IPS-18a (cell line): ENCODE measurements at regions not wholly inside any gene's neighbourhood (a gene's known extent, or its start where the extent isn't known, plus 50 kb on each side); places are given as distances from the start of the nearest gene placed in this dataset.

ENCODE experiments used
- H3K27ac ChIP-seq: one replicate; pipeline ENCODE4 v1.5.1; 2013; ENCODE audit warnings: low read length
- H3K27me3 ChIP-seq: one replicate; pipeline ENCODE4 v1.6.1; 2013; ENCODE audit warnings: mild to moderate bottlenecking, low read length; ENCODE audit not compliant: control insufficient read depth, insufficient read depth
- H3K36me3 ChIP-seq: one replicate; pipeline ENCODE4 v1.6.1; 2013; ENCODE audit warnings: low read depth, low read length; ENCODE audit not compliant: control insufficient read depth
- H3K4me1 ChIP-seq: one replicate; pipeline ENCODE4 v1.6.1; 2013; ENCODE audit warnings: low read depth, low read length; ENCODE audit not compliant: control insufficient read depth
- H3K4me3 ChIP-seq: one replicate; pipeline ENCODE4 v1.5.1; 2013; ENCODE audit warnings: low read length
- H3K9ac ChIP-seq: one replicate; pipeline ENCODE4 v1.6.1; 2013; ENCODE audit warnings: mild to moderate bottlenecking, low read length, moderate library complexity
- H3K9me3 ChIP-seq: one replicate; pipeline ENCODE4 v1.6.1; 2013; ENCODE audit warnings: low read depth, low read length; ENCODE audit not compliant: control insufficient read depth

- Histone ChIP-seq H3K4me1 (no peaks in the 10 kb centered on the region), H3K9ac (no peak overlapping the region), H3K4me3 (no peak overlapping the region), H3K27me3 (no peaks in the 10 kb centered on the region), H3K27ac (no peak overlapping the region), H3K36me3 (no peaks in the 10 kb centered on the region), H3K9me3 (no peaks in the 10 kb centered on the region)
These were observed 343.8 kb downstream of the RPRM start for GRCh38 chr2:153134725-153135124.

DNA sequence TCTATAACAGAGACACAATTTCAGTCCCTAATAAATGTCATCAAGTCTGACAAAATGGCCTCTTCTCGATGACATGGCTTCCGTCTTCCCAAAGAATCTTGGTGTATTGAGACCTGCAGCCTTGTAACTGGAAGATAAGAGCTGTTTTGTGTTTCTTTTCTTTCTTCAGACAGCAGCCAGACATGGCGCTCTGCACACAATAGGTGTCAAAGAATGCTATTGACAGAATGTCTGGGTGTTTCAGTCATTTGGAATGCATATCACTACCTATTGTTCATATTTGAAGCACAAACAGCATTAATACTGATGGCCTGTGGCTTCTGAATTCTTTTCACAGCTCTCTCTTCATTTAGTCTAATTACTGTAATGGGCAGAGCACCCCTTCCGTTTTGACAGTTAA, 344.8 kb downstream of the RPRM start:
- H3K27me3 ChIP-seq: no peaks in the 10 kb centered on the region
- no peak overlapping the region for H3K9ac ChIP-seq
- H3K9me3 ChIP-seq: no peaks in the 10 kb centered on the region
- no peaks in the 10 kb centered on the region for H3K36me3 ChIP-seq
- H3K4me3 ChIP-seq: no peak overlapping the region
- H3K4me1 ChIP-seq: no peaks in the 10 kb centered on the region
- H3K27ac ChIP-seq: no peak overlapping the region

GRCh38 chr2:153132418-153132817, 346.1 kb downstream of the RPRM start:
- Histone ChIP-seq H3K27ac (no peak overlapping the region), H3K9ac (no peak overlapping the region), H3K36me3 (no peaks in the 10 kb centered on the region), H3K9me3 (no peaks in the 10 kb centered on the region), H3K27me3 (no peaks in the 10 kb centered on the region), H3K4me1 (no peaks in the 10 kb centered on the region), H3K4me3 (no peak overlapping the region)

DNA sequence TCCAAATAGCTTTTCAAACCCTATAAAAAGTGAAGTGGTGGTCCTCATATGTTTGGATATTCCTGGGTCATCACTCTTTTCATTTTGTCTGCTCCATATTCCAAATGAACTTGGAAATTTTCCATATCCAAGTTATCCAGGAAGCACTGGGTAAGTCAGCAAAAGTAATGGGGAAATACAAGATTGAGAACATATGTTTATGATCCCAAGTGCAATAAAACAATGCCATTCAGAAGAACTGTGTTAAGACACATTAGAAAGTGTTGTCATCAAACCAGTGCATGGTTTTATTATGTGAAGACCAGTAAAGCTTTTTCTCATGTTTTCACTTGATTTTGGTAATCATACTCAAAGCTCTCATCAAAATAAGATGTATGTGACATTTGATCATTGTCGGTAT, 363.4 kb downstream of the RPRM start:
- H3K36me3 ChIP-seq: no peaks in the 10 kb centered on the region
- no peak overlapping the region for H3K27ac ChIP-seq
- H3K9me3 ChIP-seq: no peaks in the 10 kb centered on the region
- H3K27me3 ChIP-seq: no peaks in the 10 kb centered on the region
- H3K4me1 ChIP-seq: no peaks in the 10 kb centered on the region
- no peak overlapping the region for H3K9ac ChIP-seq
- H3K4me3 ChIP-seq: no peak overlapping the region

DNA sequence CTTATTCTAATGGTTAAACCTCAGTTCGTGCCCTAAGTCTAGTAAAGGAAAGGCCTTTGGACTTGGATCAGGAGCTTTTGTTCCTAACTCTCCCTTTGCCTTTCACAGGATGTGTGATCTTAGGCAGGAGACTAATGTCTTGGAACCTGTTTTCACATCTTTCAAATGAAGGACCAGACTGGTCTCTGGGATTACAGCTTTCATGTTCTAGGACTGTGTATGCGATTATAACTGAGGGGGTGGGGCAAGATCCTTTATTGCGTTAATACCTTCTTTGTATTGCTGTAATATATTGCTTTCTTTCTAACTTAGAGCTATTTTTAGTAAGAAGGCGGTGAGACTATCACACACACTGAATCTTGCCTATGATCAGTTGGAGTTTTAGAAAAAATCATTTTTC, 368.1 kb downstream of the RPRM start:
- no peak overlapping the region for H3K4me3 ChIP-seq
- no peaks in the 10 kb centered on the region for H3K4me1 ChIP-seq
- no peaks in the 10 kb centered on the region for H3K36me3 ChIP-seq
- H3K27me3 ChIP-seq: no peaks in the 10 kb centered on the region
- H3K9me3 ChIP-seq: no peaks in the 10 kb centered on the region
- H3K27ac ChIP-seq: no peak overlapping the region
- no peak overlapping the region for H3K9ac ChIP-seq

- no peak overlapping the region for H3K9ac ChIP-seq
- H3K4me1 ChIP-seq: no peaks in the 10 kb centered on the region
These were observed 368.8 kb downstream of the RPRM start for GRCh38 chr2:153109793-153110192.

DNA sequence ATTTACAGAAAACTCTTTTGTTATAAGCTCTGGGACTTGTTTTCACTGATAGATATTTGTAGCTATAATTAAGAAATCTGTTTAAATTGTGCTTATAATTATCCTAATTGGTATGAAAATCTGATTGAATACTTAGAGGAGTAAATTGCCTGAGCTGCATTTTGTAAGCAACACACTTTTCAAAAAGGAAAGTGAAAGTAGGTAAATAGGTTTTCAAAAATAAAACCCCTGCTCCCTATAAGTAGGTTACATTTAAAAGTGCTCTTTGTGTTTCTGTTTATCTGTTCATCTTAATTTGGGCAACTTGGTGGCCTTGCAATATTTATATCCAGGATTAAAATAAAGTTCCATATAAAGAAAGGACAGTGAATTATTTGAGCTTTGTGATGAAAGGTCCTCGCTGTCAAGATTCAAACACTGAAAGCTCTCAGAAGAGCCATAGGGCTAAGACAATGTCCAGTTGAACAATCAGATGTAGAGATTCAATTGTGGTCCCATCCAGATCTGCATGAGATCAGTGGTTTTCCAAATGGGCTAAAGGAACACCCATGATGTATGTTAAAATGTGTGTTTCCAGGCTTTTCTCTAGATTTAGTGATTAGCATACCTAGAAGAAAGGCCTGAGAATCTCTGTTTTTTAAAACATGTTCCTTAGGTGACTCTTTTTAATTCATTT, 371.6 kb downstream of the RPRM start:
- Histone ChIP-seq H3K4me1 (no peaks in the 10 kb centered on the region), H3K9ac (no peak overlapping the region), H3K27me3 (no peaks in the 10 kb centered on the region), H3K9me3 (no peaks in the 10 kb centered on the region), H3K27ac (no peak overlapping the region), H3K4me3 (no peak overlapping the region), H3K36me3 (no peaks in the 10 kb centered on the region)

More at GRCh38 chr2:153109793-153110192, 368.8 kb downstream of the RPRM start:
- H3K4me3 ChIP-seq: no peak overlapping the region
- no peaks in the 10 kb centered on the region for H3K27me3 ChIP-seq
- no peaks in the 10 kb centered on the region for H3K9me3 ChIP-seq
- H3K36me3 ChIP-seq: no peaks in the 10 kb centered on the region
- no peak overlapping the region for H3K27ac ChIP-seq

GRCh38 chr2:153105829-153106578, 372.6 kb downstream of the RPRM start:
- Histone ChIP-seq H3K4me3 (no peak overlapping the region), H3K27me3 (no peaks in the 10 kb centered on the region), H3K9me3 (no peaks in the 10 kb centered on the region), H3K36me3 (no peaks in the 10 kb centered on the region), H3K9ac (no peak overlapping the region), H3K27ac (no peak overlapping the region), H3K4me1 (no peaks in the 10 kb centered on the region)

- Histone ChIP-seq H3K27me3 (no peaks in the 10 kb centered on the region), H3K4me1 (no peaks in the 10 kb centered on the region), H3K4me3 (no peak overlapping the region), H3K36me3 (no peaks in the 10 kb centered on the region), H3K9me3 (peaks cover 3% of the 10 kb centered on the region), H3K27ac (no peak overlapping the region), H3K9ac (no peak overlapping the region)
These were observed 377.4 kb downstream of the RPRM start for GRCh38 chr2:153101187-153101586.

DNA sequence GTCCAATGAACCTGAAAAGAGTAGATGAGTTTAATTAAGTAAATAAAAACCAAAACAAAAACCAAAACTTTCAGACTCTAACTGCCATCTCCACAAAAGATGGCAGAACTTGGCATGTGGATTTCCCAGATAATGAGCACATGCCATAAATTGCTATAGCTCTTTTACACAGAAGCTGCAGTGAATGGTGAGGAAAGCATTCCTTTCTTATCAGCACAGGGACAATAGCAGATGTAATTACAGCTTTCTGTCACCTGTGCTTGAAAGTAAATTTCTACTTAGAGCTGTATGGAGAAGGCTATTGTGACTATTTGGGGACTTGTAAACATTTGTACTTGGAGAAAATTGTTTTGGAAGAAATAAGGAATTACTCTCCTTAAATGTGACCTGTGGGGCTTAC, 378.4 kb downstream of the RPRM start:
- no peak overlapping the region for H3K4me3 ChIP-seq
- no peak overlapping the region for H3K27ac ChIP-seq
- H3K36me3 ChIP-seq: no peaks in the 10 kb centered on the region
- no peak overlapping the region for H3K9ac ChIP-seq
- H3K27me3 ChIP-seq: no peaks in the 10 kb centered on the region
- no peaks in the 10 kb centered on the region for H3K4me1 ChIP-seq
- peaks cover 3% of the 10 kb centered on the region for H3K9me3 ChIP-seq

DNA sequence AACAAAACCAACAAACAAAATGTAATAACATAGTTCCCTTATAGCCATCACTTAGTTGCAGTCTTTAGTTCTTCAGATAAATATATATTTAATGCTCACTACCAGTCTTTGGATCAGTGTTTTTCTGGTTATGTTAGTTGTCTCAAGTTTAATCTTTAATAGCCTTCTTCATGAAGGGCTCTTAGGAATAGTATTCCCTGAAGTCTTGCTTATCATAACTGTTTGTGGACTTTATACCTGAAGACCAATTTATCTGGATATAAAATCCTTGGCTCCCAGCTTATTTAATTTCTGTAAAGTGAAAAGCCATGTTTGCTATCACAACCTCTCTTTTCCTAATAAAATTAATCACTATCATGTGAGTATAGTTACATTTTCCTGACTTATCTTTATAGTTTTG, 379.7 kb downstream of the ARL6IP6 start:
- Histone ChIP-seq H3K27ac (no peak overlapping the region), H3K36me3 (no peaks in the 10 kb centered on the region), H3K4me3 (no peak overlapping the region), H3K9ac (no peak overlapping the region), H3K27me3 (no peaks in the 10 kb centered on the region), H3K4me1 (no peaks in the 10 kb centered on the region), H3K9me3 (peaks cover 3% of the 10 kb centered on the region)

GRCh38 chr2:153096272-153096671, 377.9 kb downstream of the ARL6IP6 start:
- Histone ChIP-seq H3K9ac (no peak overlapping the region), H3K27me3 (no peaks in the 10 kb centered on the region), H3K27ac (no peak overlapping the region), H3K36me3 (no peaks in the 10 kb centered on the region), H3K4me3 (no peak overlapping the region), H3K9me3 (peaks cover 3% of the 10 kb centered on the region), H3K4me1 (no peaks in the 10 kb centered on the region)
